HTR-8/SVneo (cell line): ENCODE measurements at regions not wholly inside any gene's neighbourhood (a gene's known extent, or its start where the extent isn't known, plus 50 kb on each side); places are given as distances from the start of the nearest gene placed in this dataset.
"Not testable (repeated sequence)": the region's sequence is repeated elsewhere in the genome, so short reads cannot be mapped to it uniquely, and the experiment has no call there.

Source experiments
- DNase-seq: peaks from one replicate; pipeline ENCODE4 v3.0.0; 2011; ENCODE audit warnings: low spot score, mixed read lengths; ENCODE audit not compliant: insufficient read length
- FAIRE-seq: peaks from 2 replicates; lab custom pipeline; 2011; peaks lifted over from hg19 to GRCh38; lab: Jason Lieb, UNC

DNA sequence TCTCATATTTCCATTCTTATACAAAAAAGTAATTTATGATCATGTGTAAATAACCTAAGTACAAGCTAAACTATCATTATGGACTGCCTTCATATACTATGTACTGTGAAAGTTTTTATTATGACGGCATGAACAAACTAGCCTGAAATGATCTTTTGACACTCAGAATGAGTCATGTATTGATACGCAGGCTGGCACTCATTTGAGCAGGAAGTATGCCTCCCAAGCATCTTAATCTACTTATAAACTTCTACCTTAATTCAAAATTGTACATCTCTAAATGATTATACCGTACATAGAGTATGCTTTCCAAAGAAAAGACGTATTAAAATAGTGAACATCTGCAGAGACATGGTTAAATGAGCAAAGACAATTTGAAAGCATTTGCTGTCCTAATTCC is 207.1 kb upstream of the SPOPL start:
- no peak for FAIRE-seq

DNA sequence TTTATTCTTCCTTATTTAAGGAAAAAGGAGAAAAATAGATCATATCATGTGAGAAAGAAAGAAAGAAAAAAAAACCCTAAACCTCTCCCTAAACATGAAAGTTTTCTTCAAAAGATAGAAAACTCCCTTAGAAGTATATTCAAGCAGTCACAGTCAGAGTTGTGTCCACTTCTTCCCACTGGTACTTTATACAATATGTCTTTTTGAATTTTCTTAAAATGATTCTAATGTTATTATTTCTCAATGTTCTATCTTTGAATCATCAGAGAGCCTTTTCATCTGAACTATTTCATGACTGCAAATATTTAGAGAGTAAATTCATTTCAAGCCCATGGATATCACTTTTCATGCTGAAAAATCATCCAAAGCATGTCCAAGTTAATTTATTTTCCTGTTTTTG is 205.2 kb upstream of the SPOPL start:
- no peak for FAIRE-seq
- no peak for DNase-seq

More for the DNA sequence above, 207.1 kb upstream of the SPOPL start:
- no peak for DNase-seq

DNA sequence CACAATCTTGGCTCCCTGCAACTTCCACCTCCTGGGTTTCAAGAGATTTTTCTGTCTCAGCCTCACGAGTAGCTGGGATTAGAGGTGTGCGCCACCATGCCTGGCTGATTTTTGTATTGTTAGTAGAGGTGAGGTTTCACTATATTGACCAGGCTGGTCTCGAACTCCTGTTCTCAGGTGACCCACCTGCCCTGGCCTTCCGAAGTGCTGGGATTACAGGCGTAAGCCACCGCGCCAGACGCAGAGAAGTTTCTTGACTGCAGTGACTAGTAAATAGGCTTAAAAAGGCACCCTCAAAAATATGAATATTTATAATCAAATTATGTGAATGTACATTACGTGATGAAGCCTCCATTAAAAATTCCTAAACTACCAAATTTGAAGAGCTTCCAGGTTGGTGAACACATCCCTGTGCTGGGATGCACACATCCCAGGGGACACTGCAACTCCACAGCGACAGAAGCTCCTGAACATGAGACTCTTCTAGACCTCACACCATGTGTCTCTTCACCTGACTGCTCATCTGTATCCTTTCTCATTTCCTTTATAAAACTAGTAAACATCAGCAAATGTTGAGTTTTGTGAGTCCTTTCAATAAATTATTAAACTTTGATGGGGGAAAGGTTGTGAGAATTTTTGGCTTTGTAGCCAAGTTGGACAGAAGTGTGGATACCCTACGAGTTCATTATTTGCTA is 203.3 kb upstream of the SPOPL start:
- FAIRE-seq = no peak

DNA sequence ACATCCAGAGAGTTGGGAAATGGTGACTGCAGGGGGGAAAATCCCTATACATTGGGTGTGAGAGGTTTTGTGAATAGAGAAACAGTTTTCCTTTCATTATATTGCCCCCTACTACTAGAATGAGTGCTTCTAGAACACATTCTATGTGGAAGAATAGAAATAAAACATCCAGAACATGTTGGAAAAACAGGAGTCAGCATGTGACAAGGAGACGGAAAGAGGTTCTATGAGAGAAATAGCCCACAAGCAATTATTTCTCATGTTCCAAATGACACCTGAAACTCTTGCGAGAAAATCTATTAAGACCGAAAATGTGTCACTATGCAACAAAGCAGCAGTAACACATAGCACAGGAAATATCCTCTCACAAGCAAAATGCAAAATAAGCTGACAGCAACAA is 202.7 kb upstream of the SPOPL start:
- DNase-seq = no peak
- FAIRE-seq = no peak

More for the DNA sequence above, 203.3 kb upstream of the SPOPL start:
- no peak for DNase-seq

DNA sequence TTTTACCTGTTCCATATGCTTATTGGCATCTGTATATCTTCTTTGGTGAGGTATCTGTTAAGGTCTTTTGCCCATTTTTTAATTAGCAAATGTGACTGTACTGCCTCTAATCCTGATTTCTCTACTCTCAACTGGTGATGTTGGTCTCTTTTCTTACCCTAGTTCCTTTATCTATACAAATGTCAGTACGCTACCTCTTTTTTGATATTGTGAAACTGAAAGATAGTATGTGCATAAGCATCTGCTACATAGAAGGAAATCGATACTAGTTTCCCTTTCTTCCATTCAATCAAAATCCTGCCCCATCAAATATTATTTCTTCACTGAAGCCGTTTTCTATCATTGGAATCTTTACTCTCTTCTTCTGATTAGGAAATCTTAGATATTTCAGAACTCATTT is 194.9 kb upstream of the SPOPL start:
- FAIRE-seq (no peak), DNase-seq (no peak)

DNA sequence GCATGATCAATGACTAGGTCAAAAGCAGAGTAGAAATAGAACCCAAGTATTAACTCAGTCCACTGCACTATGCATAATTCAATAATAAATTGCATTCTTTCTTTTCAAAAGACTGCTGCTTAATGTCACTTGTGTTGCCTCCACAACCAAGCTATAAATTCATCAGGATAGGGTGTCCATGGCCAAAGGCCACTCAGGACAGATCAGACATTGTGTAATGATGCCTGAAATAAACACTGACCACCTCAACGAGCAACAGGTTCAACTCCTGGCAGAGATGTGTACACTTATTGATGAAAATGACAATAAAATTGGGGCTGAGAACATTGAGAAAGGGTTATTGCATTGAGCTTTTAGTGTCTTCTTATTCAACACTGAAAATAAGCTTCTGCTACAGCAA is 194.5 kb upstream of the SPOPL start:
- FAIRE-seq = no peak
- DNase-seq = no peak

DNA sequence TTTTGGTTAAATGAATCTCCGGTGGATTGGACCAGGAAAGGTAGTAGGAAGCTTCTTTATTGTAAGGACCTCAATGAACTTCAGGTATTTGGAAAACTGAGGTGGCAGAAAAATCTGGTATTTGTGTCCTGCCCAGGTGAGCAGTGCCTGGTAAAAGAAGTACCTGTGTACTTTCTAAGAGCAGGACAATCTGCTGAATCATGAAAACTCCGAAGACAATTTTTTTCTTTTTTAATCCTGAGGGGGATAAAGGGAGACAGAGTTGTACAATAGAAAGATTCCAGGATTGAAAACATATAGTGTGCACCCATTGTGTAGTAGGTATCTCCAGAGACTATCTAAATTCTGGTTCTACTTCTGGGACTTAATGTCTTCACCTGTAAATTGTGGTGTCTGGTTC is 191.8 kb upstream of the SPOPL start:
- no peak for FAIRE-seq
- DNase-seq = no peak

DNA sequence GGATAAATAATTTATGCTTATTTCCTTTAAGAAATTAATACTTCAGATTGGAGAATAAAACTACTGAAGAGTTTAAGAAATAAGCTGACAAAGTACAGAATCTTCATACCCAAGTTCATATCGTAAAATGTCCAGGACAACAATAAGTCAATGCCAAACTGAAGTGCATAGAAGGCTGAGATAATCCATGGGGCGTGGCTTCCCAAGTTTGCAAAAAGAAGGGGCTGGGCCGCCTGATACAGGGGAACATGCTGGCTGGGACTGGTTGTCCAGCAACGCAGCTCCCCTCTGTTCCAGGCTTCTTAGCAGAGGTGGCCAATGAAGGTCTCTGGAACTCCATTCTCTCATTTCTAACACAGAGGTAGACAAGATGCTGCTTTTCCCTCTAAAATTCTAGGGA is 189.5 kb upstream of the SPOPL start:
- DNase-seq (no peak), FAIRE-seq (no peak)

DNA sequence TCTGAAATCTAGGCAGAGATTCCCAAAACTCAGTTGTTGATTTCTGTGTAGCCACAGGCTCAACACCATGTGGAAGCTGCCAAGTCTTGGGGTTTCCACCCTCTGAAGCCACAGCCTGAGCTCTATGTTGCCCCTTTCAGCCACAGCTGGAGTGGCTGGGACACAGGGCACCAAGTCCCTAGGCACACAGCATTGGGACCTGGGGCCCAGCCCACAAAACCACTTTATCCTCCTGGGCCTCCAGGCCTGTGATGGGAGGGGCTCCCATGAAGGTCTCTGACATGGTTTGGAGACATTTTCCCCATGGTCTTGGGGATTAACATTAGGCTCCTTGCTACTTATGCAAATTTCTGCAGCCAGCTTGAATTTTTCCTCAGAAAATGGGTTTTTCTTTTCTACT is 186.0 kb upstream of the SPOPL start:
- FAIRE-seq, DNase-seq: not testable (repeated sequence)

DNA sequence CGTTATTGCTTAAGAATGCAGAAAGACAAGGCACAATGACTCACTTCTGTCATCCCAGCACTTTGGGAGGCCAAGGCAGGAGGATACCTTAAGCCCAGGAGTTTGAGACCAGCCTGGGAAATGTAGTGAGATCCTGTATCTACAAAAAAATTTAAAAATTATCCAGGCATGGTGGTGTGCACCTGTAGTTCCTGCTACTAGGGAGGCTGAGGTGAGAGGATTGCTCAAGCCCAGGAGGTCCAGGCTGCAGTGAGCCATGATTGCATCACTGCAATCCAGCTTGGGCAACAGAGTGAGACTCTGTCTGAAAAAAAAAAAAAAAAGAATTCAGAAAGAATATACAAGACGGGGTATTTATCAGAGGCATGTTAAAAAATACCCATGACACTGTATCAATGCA is 182.0 kb upstream of the SPOPL start:
- no peak for DNase-seq
- no peak for FAIRE-seq

GRCh38 chr2:138321458-138321857 is 180.1 kb upstream of the SPOPL start:
- FAIRE-seq (no peak), DNase-seq (no peak)

- no peak for DNase-seq
- no peak for FAIRE-seq
These were observed 178.0 kb upstream of the SPOPL start for GRCh38 chr2:138323382-138324067.

DNA sequence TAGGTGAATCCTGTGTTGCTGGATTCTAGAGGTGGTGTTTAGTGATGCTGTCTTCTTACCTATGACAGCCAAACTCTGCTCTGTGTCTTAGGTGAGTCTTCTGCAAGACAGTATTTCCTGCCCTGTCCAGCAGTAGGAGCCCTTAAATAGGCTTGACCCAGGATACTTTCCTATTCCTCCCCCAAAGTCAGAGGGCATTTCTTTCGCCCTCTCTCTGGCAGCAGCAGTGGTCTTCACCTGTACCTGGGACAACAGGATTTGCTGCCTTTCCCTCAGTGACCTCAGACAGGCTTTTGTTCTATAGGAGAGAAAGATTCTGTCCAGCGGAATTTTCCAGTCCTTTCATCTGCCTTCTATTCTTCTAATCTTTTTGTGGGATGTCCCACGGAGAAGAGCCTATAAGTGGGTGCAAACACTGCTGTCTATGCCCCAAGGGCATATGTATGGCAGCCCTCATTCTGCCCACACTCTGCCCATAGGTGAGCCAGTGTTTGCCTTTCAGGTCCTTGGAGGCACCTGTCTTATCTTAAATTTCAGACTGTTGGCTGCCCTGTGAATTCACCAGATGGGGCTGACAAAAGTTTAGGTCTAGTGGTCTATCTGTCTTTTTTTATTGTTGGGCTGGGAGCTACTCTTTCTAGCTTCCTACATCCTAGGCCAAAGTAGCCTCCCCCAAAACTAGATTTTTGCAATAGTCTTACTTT is 177.3 kb upstream of the SPOPL start:
- FAIRE-seq = no peak

DNA sequence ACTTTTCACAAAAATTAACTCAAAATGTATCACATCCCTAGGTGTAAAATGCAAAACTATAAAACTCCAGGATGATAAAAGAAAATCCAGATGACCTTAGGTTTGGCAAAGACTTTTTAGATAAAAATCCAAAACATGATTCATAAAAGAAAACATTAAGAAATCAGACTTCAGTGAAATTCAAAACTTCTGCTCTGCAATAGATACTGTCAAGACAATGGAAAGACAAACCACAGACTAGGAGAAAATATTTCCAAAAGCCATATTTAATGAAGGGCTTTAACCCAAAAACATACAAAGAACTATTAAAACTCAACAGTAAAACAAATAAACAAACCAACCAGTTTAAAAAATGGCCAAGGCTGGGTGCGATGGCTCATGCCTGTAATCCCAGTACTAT is 173.6 kb upstream of the SPOPL start:
- FAIRE-seq (no peak), DNase-seq (no peak)

More for the DNA sequence above, 177.3 kb upstream of the SPOPL start:
- no peak for DNase-seq

GRCh38 chr2:138329162-138329561 is 172.4 kb upstream of the SPOPL start:
- FAIRE-seq = no peak

GRCh38 chr2:138329591-138329990 is 172.0 kb upstream of the SPOPL start:
- DNase-seq = no peak
- no peak for FAIRE-seq

More at GRCh38 chr2:138329162-138329561, 172.4 kb upstream of the SPOPL start:
- DNase-seq = no peak

- FAIRE-seq (no peak), DNase-seq (no peak)
These were observed 168.4 kb upstream of the SPOPL start for GRCh38 chr2:138333121-138333520.

DNA sequence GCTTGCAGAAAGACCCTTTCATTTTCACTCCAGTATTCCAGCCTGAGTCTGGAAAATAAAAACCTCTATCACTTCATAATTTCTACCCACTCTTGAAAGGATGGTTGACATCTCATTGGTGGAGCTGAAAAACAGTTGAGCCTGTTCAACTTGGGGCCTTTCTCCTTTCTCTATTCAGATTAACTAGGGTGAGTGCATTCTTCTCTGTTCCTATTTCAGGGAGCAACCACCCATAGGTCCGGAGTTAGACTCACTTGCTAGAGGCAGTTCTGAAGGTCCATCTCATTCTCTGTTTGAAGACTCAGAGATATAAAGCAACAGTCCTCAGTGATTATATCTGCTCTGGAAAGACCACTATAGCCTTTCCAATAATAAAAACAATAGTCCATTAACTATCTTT is 167.9 kb upstream of the SPOPL start:
- no peak for FAIRE-seq
- DNase-seq = no peak

- no peak for DNase-seq
- FAIRE-seq = no peak
These were observed 167.2 kb upstream of the SPOPL start for GRCh38 chr2:138334323-138334722.

GRCh38 chr2:138335036-138335435 is 166.5 kb upstream of the SPOPL start:
- DNase-seq = no peak
- FAIRE-seq = no peak

DNA sequence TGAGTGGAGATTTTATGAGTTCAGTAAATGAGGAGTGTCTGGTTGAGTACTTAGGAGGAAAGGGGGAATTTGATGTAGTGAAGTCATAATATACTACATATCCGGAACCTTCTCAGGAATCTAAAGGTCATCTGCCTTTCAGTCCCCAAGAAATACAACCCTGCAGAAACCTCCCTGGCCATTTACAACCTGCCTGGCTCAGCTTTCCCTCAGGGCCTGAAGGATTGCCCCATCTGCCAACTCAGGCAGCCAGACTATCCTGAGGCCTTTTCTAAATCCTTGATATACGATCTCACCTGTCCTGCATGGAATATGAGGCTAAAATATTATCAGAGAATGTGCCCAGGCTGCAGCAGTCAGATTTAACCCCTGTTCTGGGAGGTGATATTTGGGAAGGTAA is 165.4 kb upstream of the SPOPL start:
- FAIRE-seq (no peak), DNase-seq (no peak)
